Raji (cell line): ENCODE measurements at regions not wholly inside any gene's neighbourhood (a gene's known extent, or its start where the extent isn't known, plus 50 kb on each side); places are given as distances from the start of the nearest gene placed in this dataset.

Experiments used
- POLR2A ChIP-seq: IDR thresholded peaks from 2 replicates; pipeline ENCODE4 v1.6.1; 2011; ENCODE audit warnings: low read depth, low read length, control low read depth; ENCODE audit not compliant: insufficient read depth

- no peak for TF ChIP-seq POLR2A
Observed at GRCh38 chr4:25588206-25588605, 67.4 kb upstream of the SLC34A2 start.

GRCh38 chr4:25590171-25590570, 65.5 kb upstream of the SLC34A2 start:
- TF ChIP-seq POLR2A, result no peak

GRCh38 chr4:25592736-25593135, 62.9 kb upstream of the SLC34A2 start:
- TF ChIP-seq POLR2A, result no peak
